NCI-H226 (cell line): ENCODE measurements at regions not wholly inside any gene's neighbourhood (a gene's known extent, or its start where the extent isn't known, plus 50 kb on each side); places are given as distances from the start of the nearest gene placed in this dataset.

Experiments
- DNase-seq: peaks from one replicate; pipeline ENCODE4 v3.0.0-alpha.2; 2015

DNA sequence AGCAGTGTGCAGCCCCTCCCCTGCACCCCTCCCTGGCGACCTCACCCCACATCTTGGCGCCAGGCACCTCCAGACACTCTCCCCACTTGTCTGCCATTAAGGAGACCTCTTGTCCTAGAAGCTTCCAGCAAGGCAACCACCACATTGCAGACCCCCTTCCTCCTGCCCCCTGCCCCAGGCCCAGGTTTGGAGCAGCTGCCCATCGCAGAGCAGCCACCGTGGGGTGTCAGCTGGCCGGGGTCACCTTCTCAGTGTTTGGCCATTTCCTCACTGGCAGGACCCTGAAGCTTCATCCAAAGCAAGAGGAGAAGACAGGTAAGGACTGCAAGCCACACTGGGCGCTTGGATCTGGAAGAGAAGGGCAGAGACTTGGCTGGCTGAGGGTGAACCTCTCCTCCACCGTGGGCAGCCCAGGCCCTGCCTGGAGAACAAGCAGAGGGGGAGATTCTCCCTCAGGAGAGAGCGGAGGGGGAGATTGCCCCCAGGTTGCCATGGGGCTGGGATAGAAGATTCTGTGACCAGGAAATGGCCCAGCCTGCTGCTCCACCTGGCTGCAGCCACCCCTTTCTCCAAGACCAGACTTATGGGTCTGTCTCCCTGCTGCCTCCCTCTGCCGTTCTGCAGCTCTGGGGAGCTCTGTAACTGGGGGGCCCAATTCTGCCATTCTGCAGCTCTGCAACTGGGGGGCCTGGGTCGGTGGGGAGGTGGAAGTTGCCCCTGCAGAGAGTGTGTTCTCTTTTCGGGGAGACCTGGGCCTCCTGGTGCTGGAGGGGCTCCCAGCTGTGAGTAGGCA, 72.9 kb upstream of the C14orf180 start:
- no peak for DNase-seq

DNA sequence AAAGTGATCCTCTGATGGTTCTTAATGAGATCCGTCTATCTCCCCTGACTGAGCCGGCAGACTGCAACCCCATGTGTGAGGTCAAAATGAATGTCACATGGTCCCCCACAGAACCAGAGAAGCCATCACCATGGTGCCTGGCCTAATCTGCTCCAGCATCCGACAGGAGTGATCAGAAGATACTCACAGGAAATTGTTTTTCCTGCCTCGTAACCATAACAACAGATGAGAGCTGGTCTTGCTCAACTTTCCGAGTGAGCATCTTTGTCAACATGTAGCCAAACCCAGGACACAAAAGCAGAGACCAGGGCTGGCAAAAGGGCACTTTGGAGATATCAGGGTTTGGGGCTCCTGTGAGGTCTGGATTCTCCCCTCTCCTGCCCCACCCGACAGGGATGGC, 72.1 kb upstream of the C14orf180 start:
- no peak for DNase-seq

DNA sequence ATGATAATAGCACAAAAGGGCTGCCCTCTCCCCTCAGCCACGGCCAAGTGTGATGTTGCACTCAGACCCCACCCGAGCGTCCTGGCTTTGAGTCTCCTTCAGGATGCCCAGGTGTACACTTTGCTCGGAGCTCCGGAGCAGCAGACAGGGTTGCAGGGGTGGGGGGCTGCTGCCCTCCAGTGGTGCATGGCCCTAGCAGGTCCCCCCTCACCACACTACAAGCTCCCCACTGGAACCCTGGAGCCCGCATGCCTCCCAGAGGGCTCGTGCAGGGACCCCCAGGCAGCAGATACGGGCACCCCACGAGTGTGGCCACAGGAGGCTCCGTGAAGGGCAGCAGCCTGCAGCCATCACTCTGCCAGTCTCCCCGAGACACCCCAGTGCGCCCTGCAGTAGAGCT, 69.9 kb upstream of the C14orf180 start:
- no peak for DNase-seq

DNA sequence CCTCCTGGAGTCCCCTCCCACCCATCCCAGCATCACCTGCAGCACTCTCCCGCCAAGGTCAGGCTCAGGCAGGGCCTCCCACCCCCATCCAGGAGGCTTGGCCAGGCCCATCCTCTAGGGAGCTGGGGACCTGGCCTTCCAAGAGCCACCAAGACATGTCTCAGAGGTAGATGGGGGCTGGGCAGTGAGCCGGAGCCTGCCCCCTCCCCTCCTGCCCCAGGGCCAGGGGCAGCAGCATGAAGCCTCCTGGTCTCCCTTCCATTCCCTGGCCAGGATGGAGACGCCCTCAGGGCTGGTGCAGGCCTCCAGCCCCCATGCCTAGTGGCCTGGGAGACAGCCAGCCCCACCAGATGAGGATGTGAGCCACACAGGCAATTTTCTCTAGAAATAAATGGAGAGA, 69.3 kb upstream of the C14orf180 start:
- DNase-seq: no peak

DNA sequence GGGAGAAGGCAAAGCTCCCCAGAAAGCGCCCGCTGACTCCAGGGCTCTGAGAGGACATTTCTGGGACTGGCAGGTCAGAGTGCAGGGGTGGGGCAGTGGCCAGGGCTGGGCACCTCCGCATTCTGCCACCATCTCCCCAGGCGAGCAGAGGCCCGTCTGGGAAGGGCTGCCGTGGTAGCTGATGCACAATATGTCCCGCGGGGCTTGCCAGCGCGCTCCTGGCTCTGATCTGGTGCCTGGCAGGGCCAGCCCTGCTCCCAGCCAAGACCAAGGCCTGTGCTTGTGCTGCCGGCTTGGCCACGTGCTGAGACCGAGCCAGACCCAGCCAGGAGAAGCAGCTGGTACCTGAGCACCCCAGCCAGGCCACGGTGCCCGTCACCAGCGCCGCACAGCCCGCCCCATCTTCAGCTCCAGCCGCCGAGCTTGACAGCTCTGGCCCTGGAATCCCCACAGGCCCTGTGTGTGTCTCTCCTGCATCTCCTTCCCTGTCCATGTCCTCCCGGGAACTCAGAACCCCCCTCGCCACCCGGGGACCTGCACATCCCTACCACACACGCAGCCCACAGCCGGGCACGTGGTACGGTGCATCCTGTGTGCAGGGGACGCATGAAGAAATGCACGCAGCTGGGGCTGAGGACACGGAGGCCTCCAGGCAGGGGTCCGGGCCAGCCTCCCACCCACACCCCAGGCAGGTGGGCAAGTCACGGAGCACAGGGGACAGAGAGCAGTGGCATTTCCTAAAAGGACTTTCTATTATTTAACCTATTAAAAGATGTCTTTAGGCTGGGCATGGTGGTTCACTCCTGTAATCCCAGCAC, 68.6 kb upstream of the C14orf180 start:
- DNase-seq: no peak

DNA sequence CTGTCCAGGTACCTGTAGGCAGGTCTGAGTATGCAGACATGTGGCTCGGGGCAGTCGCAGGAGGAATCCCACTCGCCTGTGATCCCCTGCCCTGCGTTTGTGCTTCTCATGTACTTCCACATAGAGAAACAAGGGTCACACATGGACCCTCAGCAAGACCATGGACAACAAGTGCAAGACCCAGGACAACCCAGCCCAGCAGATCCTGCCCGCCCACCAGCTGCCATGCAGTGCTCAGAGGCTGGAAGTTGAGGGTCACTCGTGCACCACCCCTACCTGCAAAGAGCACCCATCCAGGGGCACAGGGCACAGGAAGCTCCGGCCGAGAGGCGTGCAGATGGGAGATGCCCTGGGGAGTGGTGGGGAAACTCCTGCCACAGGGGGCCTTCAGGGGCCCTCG, 67.5 kb upstream of the C14orf180 start:
- no peak for DNase-seq

DNA sequence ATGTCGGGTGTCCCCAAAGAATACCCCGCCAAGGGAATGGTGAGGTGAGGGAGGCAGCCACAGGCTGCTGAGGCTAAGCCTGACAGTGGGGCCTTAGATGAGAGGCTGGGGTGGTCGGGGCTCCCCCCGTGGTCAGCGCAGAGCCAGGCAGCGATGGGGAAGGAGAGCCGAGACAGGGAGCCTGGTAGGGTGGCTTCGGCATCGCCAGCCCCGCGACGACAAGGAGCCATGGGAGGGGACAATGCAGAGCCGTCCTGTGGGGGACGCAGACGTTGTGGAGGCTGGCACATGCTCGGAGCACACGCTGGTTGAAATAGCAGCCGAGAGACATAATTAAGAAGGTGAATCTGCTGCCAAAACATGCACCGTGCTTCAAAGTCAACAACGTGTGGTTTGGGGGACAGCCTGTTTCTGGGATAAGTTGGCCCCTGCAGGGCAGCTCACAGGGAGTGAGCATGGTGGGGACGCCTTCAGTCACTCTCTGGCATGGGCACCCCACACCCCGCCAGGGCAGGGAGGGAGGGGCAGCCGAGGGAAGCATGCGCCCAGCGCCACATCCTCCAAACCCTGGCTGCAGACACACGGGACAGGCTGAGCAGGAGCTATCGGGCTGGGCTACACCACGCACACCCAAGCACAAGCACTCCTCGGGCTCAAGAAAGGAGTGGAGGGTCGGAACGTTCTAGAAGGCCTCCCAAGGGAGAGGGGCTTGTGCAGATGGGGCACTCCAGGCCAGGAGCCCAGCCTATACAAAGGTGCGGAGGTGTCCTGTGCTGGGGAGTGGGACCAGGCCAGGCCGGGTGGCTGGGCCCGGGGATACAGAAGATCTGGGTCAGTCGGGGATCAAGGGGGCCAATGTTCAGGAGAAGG, 66.6 kb upstream of the C14orf180 start:
- DNase-seq: no peak

DNA sequence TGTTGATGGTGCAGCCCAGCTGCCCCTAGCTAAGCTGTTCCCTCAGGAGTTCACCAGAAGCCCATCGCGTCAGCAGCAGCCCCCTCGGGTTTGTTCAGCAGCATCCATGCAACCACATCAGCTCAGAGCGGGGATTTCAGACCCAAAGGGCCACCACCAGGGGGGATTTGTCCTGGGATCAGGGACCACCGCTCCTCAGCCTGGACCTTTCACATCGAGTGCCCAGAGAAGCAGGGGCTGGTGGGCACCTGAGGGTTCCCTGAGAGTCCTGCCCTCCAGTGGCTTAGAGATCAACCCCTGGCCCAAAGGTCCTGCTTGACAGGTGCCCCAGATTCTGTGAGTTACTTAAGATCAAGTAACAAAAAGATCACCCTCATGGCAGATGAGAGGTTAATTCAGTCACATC, 65.9 kb upstream of the C14orf180 start:
- DNase-seq: no peak

DNA sequence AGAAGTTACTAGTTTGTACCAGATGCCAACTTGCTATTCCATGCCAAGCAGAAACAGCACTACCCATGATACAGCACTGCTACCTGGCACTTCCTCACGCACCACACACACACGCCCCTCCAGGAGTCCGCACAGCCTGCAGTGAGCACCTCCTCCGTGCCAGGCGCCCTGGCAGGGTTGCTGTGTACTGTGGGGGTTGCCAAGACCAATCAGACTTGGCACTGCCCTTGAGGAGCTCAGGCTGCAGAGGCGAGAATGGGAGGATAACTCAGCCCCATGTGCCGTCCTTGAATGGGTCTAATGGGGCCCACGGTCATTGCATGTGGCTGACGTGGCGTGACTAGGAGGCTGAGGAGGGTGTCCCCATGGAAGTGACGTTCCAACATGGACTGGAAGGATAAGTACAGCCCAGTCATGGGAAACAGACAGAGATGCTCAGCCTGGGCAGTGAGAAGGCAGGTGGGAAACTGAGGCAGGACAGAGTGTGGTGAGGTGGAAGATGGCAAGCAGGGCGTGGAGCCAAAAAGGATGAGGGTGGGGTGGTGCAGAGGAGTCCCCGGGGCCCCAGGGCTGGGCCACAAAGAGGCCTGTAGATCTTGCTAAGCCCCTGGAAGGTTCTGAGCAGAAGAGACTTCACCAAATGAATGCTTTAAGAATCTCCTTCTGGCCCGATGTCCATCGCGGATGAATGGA, 65.3 kb upstream of the C14orf180 start:
- no peak for DNase-seq

DNA sequence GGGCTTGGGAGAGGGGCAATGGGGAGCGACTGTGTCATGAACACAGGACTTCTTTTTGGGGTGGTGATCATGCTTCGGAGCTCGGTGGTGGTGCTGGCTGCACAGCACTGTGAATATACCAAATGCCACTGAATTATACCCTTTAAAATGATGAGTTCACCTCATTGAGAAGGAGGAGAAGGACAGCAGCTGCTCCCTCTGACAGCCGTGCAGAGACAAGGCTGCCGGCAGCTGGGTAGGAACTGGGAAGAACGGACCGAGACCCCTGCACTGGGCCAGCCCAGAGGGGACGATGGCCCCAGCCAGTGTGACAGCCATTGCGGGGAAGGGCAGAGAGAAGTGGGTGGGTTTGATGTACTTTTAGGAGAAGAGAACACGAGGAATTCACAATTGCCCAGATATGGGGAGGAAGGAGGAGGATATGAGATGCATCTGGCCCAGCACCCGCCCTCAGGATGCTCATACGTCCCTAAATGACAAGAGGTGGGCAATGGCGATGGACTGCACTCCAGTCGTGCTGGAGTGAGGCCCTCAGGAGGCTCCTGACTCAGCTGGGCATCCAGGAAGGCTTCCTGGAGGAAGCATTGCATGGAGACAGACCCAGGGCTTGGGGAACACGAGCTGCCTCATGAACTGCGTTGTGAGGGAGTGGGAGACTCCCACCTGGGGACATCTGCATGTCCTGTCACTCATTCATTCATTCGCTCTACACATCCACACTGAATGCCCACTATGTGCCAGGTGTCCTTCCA, 64.3 kb upstream of the C14orf180 start:
- DNase-seq: no peak

DNA sequence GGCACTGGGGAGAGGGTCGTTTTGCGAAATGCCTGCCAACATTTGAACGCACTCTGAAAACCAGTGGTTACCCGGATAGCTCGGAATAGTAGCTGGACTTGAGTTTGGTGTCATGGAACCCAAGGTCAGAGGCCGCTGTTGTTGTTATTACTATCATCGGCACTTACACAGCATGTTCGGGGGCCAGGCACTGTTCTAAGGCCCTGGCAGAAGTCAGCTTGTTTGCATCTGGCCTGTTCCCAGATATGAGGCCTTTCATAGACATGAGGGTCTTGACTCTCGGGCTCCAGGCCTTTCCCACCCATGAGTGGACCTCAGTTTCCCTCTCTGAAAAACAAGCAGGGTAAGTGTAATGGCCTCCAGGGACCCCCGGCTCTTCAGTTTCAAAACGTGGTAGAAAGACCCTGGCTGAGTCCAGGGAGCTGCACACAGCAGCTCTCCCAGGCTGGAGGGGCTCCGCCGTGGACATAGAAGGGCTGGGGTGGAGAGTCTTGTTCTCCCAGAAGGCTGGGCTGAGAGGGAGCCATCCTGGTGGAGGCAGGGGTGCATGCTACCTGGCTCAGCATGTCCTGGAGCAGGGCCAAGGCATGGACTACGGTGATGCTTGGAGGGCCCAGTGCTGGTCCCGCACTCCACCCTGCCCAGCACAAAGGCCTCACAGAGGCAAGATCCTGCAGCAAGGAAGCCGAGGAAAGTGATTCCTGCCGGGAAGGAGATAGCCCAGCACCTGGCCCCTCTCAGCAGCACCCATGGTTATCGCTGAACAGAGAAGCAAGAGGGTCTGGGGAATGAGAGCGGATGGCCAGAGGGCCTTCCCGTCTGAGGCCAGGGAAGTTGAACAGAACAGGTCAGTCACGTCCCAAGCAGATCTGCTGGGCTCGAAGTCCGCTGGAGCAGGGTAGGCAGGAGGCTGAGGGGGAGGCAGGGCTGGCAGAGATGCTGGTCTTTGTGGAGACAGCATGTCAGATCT, 63.5 kb upstream of the C14orf180 start:
- DNase-seq: no peak

DNA sequence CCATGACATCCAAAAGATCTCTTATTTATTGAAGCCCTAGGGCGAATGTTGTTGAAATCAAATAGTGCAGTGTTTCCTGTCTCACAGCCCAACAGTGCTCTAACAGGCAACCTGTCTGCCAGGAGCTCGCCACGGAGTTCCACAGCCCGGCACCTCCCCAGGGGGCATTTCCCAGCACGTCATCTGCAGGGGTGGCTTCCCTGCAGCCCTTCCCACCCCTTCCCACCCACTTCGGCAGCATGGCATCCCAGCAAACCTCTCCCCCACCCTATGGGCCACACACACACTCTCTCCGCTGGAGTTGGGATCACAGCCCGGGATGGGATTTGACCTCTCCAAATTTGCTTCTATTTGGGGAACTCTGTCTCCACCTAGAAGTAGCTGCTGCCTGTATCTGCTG, 62.7 kb upstream of the C14orf180 start:
- DNase-seq: no peak

DNA sequence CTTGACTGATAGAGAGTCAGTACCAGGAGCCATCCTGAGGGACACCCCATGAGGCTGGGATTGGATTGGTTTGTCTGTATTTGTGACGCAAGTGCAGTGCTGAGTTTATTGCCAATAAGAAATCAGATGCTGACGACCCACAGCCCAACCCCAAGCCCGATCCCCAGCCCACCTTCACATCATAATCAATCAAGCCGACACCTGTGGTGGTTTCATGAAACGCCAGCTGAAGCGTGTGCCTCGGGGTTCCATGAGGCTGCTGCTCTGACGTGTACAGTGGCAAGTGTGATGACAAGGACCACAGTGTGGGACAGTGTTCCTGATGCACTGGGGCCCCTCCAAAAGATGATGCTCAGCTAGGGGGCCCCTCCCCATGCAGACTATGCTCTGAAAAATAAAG, 62.1 kb upstream of the C14orf180 start:
- no peak for DNase-seq

DNA sequence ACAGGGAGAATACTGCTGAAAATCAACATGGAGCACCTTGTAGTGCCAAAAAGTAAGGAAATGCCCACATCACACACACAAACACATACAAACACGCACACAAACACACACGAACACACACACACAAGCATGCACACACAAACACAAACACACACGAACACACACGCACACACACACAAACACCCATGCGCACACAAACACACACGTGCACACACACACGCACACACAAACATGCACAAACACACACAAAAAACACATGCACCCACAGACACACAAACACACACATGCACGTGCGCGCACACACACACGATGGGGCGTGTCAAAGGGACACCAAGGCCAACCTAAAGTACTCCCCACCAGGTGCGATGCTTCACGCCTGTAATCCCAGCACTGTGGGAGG, 61.7 kb upstream of the C14orf180 start:
- DNase-seq: no peak

DNA sequence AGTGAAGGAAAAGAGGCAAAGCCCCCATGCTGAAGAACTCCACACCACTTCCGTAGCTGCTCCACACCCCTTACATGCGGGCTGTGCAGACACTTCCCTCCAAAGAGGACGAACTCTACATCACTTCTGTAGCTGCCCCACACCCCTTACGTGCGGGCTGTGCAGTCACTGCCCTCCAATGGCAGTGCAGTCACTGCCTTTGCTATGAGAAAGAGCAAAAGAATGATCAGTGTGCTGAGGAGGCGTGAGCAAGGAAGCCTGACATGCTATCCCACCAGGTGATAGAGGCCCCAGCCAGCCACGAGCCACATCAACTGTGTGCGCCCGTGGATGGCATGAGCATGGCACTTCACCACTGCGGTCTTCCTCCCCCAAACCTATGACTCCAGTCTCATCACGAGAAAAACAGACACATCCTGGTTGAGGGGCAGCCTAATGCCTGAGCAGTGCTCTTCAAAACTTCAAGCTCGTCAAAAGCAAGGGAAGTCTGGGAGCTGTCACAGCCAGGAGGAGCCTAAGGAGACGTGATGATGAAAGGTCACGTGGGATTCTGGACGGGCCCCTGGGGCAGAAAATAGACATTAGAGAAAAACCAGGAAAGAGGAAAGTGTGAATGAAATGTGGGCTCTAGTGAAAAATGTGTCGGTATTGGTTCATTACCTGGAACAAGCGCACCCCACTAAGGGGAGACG, 60.8 kb upstream of the C14orf180 start:
- no peak for DNase-seq

DNA sequence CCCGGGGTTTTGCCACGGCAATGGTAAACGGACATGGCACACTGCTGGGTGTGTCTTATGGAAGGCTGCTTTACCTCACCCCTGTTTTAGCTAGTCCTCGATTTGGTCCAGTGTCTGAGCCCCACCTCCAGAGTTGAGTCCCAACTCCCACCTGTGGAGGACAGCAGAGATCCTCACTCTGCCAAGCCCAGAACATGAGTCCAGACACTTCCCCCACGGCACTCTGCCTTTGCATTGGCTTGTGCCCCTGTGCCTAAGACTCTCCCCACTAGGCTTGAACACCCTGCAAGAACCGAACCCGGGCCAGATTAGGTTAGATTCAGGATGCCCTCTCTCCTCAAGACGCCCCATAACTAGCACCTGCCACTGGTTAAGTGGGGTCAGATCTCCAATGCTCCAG, 59.8 kb upstream of the C14orf180 start:
- DNase-seq: no peak

DNA sequence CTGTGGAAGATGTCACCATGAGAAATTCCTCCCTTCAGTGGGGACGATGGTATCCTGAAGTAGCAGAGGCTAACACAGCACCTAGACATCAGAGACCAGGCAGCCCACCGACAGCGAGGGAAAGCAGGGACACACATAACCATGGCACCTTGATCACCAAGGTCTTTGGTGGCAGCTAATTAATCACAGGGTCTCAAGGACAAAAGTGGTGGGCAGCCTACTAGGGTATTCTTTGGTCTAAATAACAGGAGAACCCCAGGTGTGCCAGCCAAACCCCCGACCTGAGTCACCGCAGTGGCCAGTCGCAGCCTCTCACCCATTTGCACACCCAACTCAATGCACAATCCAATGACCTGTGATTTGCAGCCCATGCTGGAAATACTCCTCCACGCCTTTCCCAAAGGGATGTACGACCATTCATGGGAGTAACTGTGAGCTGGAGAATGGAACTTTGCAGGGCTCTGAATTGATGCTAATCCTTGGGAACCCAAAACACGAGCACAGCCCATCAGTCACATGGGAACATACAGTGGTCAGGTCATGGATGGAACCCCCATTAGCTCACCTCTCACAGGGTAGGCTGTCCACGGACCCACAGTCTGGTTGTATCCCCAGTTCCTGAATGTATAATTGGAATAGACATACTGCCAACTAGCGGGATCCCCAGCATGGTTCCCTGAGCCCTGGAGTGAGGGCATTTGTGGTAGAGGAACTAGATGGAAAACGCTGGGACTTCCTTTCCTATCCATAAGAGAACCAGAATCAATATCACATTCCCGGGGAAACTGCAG, 58.7 kb upstream of the C14orf180 start:
- DNase-seq: no peak

DNA sequence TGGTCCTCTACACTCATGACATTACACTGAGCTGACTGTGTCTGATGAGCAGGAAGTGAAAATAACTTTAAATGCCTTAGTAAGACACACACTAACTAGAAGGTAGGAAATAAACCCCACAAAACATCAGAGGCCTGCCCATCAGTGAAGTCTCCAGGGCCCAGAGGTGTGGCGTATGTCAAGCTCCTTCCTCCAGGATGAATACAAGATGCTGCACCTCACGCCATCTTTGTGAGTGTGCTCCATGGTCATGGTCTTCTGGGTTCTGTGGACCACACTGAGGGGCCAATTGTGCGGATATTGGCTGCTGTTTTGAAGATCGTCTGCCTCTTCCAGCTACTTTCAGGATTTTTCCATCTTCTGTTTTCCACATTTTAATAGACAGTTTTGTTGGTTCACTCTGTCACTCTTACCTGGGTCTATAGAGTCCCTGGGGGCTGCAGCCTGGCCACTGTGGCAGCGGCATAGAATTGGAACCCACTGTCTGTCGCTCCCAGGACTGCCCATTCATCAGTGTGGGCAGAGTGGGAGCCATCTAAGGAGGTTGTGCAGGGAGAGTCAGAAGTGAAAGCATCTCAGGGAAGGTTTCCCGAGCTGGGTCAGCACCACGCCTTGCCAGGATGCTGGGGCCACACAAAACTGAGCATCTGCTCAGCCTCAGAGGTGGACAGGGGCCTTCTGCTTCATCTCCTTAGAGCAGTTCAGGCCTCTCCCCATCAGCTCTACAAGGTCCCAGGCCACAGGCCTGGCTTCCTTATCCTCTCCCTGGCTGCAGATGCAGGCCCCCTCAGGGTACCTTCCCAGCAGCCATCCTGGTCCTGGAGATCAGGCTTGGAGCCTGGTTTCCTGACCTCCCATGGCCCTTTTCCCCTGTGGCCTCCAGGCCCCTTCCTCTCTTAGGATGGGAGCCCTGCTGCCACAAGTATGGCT, 57.5 kb upstream of the C14orf180 start:
- no peak for DNase-seq
